Gastrocnemius medialis (tissue), 4 donors: ENCODE measurements at regions not wholly inside any gene's neighbourhood (a gene's known extent, or its start where the extent isn't known, plus 50 kb on each side); places are given as distances from the start of the nearest gene placed in this dataset.

Experiments
- ATAC-seq, 2 donors: fragments of 150-250 bp; one replicate each; pipeline ENCODE4 v1.9.1; 2016
- DNase-seq, 2 donors: peaks; one replicate each; pipeline ENCODE4 v3.0.0-alpha.2; 2019
- H3K27ac ChIP-seq, 4 donors: fragments of 200-600 bp; sonication (generic); 1 replicate in 1 of 4; 2 replicates in 3 of 4; pipeline ENCODE4 v1.5.1; 2016 to 2018; ENCODE audit warnings: mild to moderate bottlenecking in 2 of 4, moderate library complexity in 1 of 4
- H3K27me3 ChIP-seq, 3 donors: fragments of 200-600 bp; sonication (generic) in 2 of 3; 1 replicate in 1 of 3; 2 replicates in 2 of 3; pipeline versions ENCODE4 v1.5.1 to v1.6.0; 2016 to 2019; ENCODE audit warnings: mild to moderate bottlenecking in 1 of 3, moderate library complexity in 1 of 3
- H3K36me3 ChIP-seq, 2 donors: fragments of 200-600 bp; sonication (generic) in 1 of 2; one replicate each; pipeline ENCODE4 v1.5.1; 2017 to 2018
- H3K4me1 ChIP-seq, 2 donors: fragments of 200-600 bp; sonication (generic) in 1 of 2; one replicate each; pipeline ENCODE4 v1.5.1; 2016 to 2017; ENCODE audit warnings: mild to moderate bottlenecking in 2 of 2
- H3K4me3 ChIP-seq, 4 donors: fragments of 200-600 bp; sonication (generic) in 3 of 4; 1 replicate in 1 of 4; 2 replicates in 3 of 4; pipeline ENCODE4 v1.5.1; 2016 to 2019; ENCODE audit warnings: mild to moderate bottlenecking in 2 of 4
- H3K9me3 ChIP-seq, 3 donors: fragments of 200-600 bp; sonication (generic) in 2 of 3; 1 replicate in 1 of 3; 2 replicates in 2 of 3; pipeline ENCODE4 v1.5.1; 2016 to 2019
- POLR2A ChIP-seq, 2 donors: fragments of 450-650 bp; IDR thresholded peaks; one replicate each; pipeline ENCODE4 v1.6.1; 2017; ENCODE audit warnings: antibody characterized with exemption in 2 of 2, mild to moderate bottlenecking in 2 of 2, moderate library complexity in 2 of 2
- in situ Hi-C, 4 donors: fragments of 200-750 bp; cut with MboI; loops; one replicate each; pipeline versions ENCODE4 v1.15.0 to v1.8.0; 2017; ENCODE audit warnings: low sequenced_read_pairs in 4 of 4
- intact Hi-C: fragments of 100-400 bp; cut with DNase I; formaldehyde crosslinking; loops from one replicate; pipeline ENCODE4 v1.15.1; 2023; ENCODE audit warnings: low total_unique reads
- TF ChIP-seq, protein P1 (sequence below), 5 experiments: fragments of 450-650 bp in 3 of 5; fragments of 200-600 bp in 2 of 5; sonication (generic) in 2 of 5; IDR thresholded peaks in 4 of 5; conservative IDR thresholded peaks in 1 of 5; 1 replicate in 4 of 5; 2 replicates in 1 of 5; pipeline ENCODE4 v1.5.1; 2016 to 2019; ENCODE audit warnings: antibody characterized with exemption in 5 of 5, mild to moderate bottlenecking in 3 of 5, moderate library complexity in 3 of 5

DNA sequence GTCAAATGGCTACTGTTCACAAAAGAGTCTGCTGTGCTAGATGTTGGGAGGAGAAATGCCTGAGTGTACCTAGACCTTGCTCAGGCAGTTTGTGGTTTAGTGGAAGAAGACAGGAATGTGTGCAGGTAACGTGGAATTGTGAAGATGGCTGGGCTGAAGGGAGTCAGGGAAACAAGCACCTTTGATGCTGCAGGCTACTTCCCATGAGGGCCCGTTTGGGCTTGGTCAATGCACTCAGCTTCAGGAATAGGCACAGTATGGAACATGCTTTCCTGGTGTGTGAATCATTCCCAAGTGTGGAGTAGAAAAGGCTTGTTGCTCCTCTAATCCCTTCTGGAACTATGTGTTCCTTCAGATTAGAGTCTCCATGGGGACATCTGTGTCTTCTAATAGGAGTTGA, 318.3 kb upstream of the MTNR1B start:
- DNase-seq (no peak), ATAC-seq (no peak)
- no peak for TF ChIP-seq POLR2A (IDR thresholded peaks at IDR 0.05)
- TF ChIP-seq, protein P1, sequence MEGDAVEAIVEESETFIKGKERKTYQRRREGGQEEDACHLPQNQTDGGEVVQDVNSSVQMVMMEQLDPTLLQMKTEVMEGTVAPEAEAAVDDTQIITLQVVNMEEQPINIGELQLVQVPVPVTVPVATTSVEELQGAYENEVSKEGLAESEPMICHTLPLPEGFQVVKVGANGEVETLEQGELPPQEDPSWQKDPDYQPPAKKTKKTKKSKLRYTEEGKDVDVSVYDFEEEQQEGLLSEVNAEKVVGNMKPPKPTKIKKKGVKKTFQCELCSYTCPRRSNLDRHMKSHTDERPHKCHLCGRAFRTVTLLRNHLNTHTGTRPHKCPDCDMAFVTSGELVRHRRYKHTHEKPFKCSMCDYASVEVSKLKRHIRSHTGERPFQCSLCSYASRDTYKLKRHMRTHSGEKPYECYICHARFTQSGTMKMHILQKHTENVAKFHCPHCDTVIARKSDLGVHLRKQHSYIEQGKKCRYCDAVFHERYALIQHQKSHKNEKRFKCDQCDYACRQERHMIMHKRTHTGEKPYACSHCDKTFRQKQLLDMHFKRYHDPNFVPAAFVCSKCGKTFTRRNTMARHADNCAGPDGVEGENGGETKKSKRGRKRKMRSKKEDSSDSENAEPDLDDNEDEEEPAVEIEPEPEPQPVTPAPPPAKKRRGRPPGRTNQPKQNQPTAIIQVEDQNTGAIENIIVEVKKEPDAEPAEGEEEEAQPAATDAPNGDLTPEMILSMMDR (IDR thresholded peaks at IDR 0.05 in 4 of 5, conservative IDR thresholded peaks at IDR 0.05 in 1 of 5), result no peak
- H3K4me3 ChIP-seq, result no peak overlapping the region
- intact Hi-C loops (no loop called here), in situ Hi-C loops (no loop called here)
- no peak overlapping the region for H3K27ac ChIP-seq
- no peaks in the 10 kb centered on the region for H3K36me3 ChIP-seq
- no peaks in the 10 kb centered on the region for H3K4me1 ChIP-seq
- H3K27me3 ChIP-seq, result no peaks in the 10 kb centered on the region
- no peaks in the 10 kb centered on the region for H3K9me3 ChIP-seq

DNA sequence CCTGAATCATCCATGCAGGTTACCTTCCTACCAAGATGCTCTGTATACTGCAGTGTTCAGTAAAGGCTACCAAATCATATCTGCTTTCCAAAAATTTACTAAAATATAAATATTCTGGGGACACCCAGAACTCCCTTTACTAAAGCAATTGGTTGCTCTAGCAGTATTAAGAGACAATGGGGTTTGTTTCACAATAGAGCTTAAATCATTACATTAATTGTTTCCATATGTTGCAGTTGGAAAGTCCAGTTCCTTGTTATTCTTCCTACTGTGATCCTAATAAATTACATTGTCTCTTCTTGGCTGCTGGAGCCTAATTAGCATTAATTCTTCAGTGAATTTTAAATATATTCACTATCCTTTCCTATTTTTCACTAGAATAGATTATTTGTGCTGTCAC, 316.0 kb upstream of the MTNR1B start:
- Histone ChIP-seq H3K4me1 (no peaks in the 10 kb centered on the region), H3K27ac (no peak overlapping the region), H3K4me3 (no peak overlapping the region), H3K27me3 (no peaks in the 10 kb centered on the region), H3K36me3 (no peaks in the 10 kb centered on the region), H3K9me3 (no peaks in the 10 kb centered on the region)
- ATAC-seq (no peak), DNase-seq (no peak)
- in situ Hi-C loops (no loop called here), intact Hi-C loops (no loop called here)
- TF ChIP-seq POLR2A (IDR thresholded peaks at IDR 0.05), result no peak
- TF ChIP-seq, protein P1 (IDR thresholded peaks at IDR 0.05 in 4 of 5, conservative IDR thresholded peaks at IDR 0.05 in 1 of 5), result no peak

DNA sequence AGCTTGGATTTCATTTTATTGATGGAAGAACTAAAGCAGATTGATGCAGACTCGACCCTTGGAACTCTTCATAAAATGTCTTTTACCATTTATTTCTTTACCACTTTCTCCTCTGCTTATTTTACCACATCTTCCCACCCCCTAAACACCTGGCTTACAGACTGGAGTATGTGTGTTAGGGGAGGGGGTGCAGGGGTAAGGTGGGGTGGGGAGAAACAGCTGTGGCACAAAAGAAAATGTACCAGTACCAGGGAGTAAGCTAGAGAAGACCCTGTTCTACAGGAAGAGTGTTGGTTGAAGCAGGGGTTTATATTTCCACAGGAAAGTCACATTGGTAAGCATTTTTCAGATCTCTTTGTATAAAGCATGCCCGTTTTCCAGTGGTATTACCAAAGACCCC, 312.7 kb upstream of the MTNR1B start:
- no peaks in the 10 kb centered on the region for H3K36me3 ChIP-seq
- intact Hi-C loops, result no loop called here
- no peak for ATAC-seq
- in situ Hi-C loops, result no loop called here
- no peak overlapping the region for H3K27ac ChIP-seq
- no peaks in the 10 kb centered on the region for H3K4me1 ChIP-seq
- no peak overlapping the region for H3K4me3 ChIP-seq
- TF ChIP-seq, protein P1 (IDR thresholded peaks at IDR 0.05 in 4 of 5, conservative IDR thresholded peaks at IDR 0.05 in 1 of 5), result no peak
- TF ChIP-seq POLR2A (IDR thresholded peaks at IDR 0.05), result no peak
- no peaks in the 10 kb centered on the region for H3K27me3 ChIP-seq
- no peaks in the 10 kb centered on the region for H3K9me3 ChIP-seq
- DNase-seq, result no peak

DNA sequence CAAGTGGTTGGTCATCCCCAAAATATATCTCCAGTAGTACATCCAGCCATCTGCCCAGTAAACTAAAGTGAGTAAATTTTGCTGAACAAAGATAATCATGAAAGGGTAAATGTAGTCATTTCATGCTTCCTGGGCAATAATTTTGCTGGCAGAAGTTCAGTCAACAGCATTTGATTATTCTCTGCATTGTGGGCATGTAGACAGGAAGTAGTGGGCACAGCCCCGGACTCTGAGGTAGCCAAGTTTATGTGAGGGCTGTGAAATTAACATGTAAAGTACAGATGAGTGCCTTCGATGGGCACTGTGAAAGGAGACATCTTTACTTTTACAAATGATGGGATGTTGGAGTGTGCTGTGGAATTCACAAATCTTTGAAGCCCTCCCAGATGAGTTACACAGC, 312.2 kb upstream of the MTNR1B start:
- ATAC-seq (no peak), DNase-seq (no peak)
- no peak overlapping the region for H3K27ac ChIP-seq
- H3K4me1 ChIP-seq, result no peaks in the 10 kb centered on the region
- no peak overlapping the region for H3K4me3 ChIP-seq
- no peaks in the 10 kb centered on the region for H3K36me3 ChIP-seq
- H3K9me3 ChIP-seq, result no peaks in the 10 kb centered on the region
- no peaks in the 10 kb centered on the region for H3K27me3 ChIP-seq
- in situ Hi-C loops, result no loop called here
- no peak for TF ChIP-seq POLR2A (IDR thresholded peaks at IDR 0.05)
- TF ChIP-seq, protein P1 (IDR thresholded peaks at IDR 0.05 in 4 of 5, conservative IDR thresholded peaks at IDR 0.05 in 1 of 5), result no peak
- intact Hi-C loops, result no loop called here

DNA sequence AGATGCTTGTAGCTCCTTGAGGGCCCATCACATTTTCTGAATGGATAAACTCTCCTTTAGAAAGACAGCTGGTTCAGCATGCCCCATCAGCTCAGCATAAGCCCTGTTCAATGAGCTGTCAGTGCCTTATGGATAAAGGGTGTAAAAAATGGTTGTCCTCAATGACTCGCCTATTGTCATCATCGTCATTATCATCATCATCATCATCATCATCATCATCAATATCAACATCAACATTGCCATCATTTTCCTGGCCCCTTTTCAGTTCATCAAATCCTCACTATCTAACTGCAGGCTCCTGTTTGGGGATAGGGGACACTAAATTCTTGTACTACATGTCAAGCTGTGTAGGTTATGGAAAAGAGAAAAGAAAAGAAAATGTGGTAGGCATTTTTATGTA, 310.7 kb upstream of the MTNR1B start:
- no peaks in the 10 kb centered on the region for H3K9me3 ChIP-seq
- DNase-seq (no peak), ATAC-seq (no peak)
- H3K4me3 ChIP-seq, result no peak overlapping the region
- TF ChIP-seq, protein P1 (IDR thresholded peaks at IDR 0.05 in 4 of 5, conservative IDR thresholded peaks at IDR 0.05 in 1 of 5), result no peak
- TF ChIP-seq POLR2A (IDR thresholded peaks at IDR 0.05), result no peak
- intact Hi-C loops, result no loop called here
- in situ Hi-C loops, result no loop called here
- no peaks in the 10 kb centered on the region for H3K36me3 ChIP-seq
- no peaks in the 10 kb centered on the region for H3K27me3 ChIP-seq
- H3K27ac ChIP-seq, result no peak overlapping the region
- no peaks in the 10 kb centered on the region for H3K4me1 ChIP-seq
